Tibial nerve (tissue), 4 donors: ENCODE measurements at regions not wholly inside any gene's neighbourhood (a gene's known extent, or its start where the extent isn't known, plus 50 kb on each side); places are given as distances from the start of the nearest gene placed in this dataset.
A peak's percentile ranks its signal among the peaks of the same experiment; 100 is the strongest.

Experiments
- DNase-seq, 2 donors: peaks; one replicate each; pipeline ENCODE4 v3.0.0-alpha.2; 2019; ENCODE audit warnings: low spot score in 2 of 2
- H3K27ac ChIP-seq, 4 donors: fragments of 200-600 bp; sonication (generic) in 3 of 4; one replicate each; pipeline ENCODE4 v1.5.1; 2017 to 2019; ENCODE audit warnings: mild to moderate bottlenecking in 1 of 4
- H3K27me3 ChIP-seq, 2 donors: fragments of 200-600 bp; sonication (generic) in 1 of 2; one replicate each; pipeline versions ENCODE4 v1.5.1 to v1.6.0; 2017 to 2019
- H3K36me3 ChIP-seq, 3 donors: fragments of 200-600 bp; sonication (generic); one replicate each; pipeline ENCODE4 v1.5.1; 2018 to 2019
- H3K4me1 ChIP-seq, 4 donors: fragments of 200-600 bp; sonication (generic) in 3 of 4; one replicate each; pipeline ENCODE4 v1.5.1; 2017 to 2019
- H3K4me3 ChIP-seq, 4 donors: fragments of 200-600 bp; sonication (generic) in 3 of 4; one replicate each; pipeline ENCODE4 v1.5.1; 2017 to 2019; ENCODE audit warnings: mild to moderate bottlenecking in 1 of 4, moderate library complexity in 1 of 4
- H3K9me3 ChIP-seq, 4 donors: fragments of 200-600 bp; sonication (generic) in 3 of 4; one replicate each; pipeline ENCODE4 v1.5.1; 2017 to 2019
- EP300 ChIP-seq, 2 donors: sonication (generic); formaldehyde crosslinking; IDR thresholded peaks; one replicate each; pipeline ENCODE4 v1.6.1; 2017; ENCODE audit warnings: antibody characterized with exemption in 2 of 2, mild to moderate bottlenecking in 1 of 2
- POLR2A ChIP-seq, 2 donors: fragments of 450-650 bp; IDR thresholded peaks; one replicate each; pipeline ENCODE4 v1.6.1; 2017; ENCODE audit warnings: antibody characterized with exemption in 2 of 2, mild to moderate bottlenecking in 2 of 2, moderate library complexity in 2 of 2
- WGBS, 2 donors: methylation state at CpG; one replicate each; pipeline ENCODE4 v1.1.5; 2018; 5-methylcytosine and 5-hydroxymethylcytosine counted together
- TF ChIP-seq, protein P1 (sequence below), 5 experiments: fragments of 200-600 bp in 3 of 5; fragments of 450-650 bp in 2 of 5; sonication (generic) in 3 of 5; IDR thresholded peaks; one replicate each; pipeline ENCODE4 v1.5.1; 2016 to 2019; ENCODE audit warnings: antibody characterized with exemption in 5 of 5, mild to moderate bottlenecking in 3 of 5, moderate library complexity in 2 of 5

DNA sequence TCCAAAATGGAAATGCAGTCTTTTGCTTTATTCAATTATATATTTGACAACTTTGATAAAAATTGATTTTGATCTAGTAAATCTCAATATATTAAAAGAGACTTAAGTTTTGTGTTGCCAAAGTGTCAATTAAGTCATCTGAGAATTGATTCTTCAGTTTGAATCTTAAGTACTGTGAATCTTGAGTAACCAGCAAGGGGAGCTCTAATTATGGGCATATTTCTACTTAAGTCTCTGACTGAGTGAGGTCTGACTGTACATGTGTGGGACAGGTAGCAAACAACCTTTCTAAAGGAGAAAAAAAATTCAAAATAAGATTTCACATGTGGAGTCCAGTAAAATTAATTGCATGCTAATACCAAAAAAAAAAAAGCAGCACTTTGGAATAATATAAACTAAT is 503.7 kb upstream of the SLC8A1 start:
- TF ChIP-seq, protein P1, sequence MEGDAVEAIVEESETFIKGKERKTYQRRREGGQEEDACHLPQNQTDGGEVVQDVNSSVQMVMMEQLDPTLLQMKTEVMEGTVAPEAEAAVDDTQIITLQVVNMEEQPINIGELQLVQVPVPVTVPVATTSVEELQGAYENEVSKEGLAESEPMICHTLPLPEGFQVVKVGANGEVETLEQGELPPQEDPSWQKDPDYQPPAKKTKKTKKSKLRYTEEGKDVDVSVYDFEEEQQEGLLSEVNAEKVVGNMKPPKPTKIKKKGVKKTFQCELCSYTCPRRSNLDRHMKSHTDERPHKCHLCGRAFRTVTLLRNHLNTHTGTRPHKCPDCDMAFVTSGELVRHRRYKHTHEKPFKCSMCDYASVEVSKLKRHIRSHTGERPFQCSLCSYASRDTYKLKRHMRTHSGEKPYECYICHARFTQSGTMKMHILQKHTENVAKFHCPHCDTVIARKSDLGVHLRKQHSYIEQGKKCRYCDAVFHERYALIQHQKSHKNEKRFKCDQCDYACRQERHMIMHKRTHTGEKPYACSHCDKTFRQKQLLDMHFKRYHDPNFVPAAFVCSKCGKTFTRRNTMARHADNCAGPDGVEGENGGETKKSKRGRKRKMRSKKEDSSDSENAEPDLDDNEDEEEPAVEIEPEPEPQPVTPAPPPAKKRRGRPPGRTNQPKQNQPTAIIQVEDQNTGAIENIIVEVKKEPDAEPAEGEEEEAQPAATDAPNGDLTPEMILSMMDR (IDR thresholded peaks at IDR 0.05) = no peak
- TF ChIP-seq POLR2A (IDR thresholded peaks at IDR 0.05) = no peak
- TF ChIP-seq EP300 (IDR thresholded peaks at IDR 0.05) = no peak
- no peak for DNase-seq

DNA sequence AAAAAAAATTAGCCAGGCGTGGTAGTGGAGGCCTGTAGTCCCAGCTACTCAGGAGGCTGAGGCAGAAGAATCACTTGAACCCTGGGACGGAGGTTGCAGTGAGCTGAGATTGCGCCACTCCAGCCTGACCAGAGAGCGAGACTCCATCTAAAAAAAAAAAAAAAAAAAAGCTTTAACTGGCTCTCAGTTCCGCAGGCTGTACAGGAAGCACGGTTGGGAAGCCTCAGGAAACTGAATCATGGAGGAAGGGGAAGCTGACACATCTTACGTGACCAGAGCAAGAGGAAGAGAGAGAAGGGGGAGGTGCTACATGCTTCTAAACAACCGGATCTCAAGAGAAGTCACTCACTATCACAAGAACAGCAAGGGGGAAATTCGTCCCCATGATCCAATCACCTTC is 505.6 kb upstream of the SLC8A1 start:
- no peak overlapping the region for H3K4me3 ChIP-seq
- WGBS, 2 donors = 79 to 80% methylated on average over 9 of the region's 9 CpGs
- no peaks in the 10 kb centered on the region for H3K36me3 ChIP-seq
- no peak overlapping the region for H3K27ac ChIP-seq
- no peak for DNase-seq
- H3K27me3 ChIP-seq = no peaks in the 10 kb centered on the region
- peaks cover 0 to 10% (median 0%) of the 10 kb centered on the region in 4 donors for H3K4me1 ChIP-seq
- H3K9me3 ChIP-seq = no peaks in the 10 kb centered on the region
- TF ChIP-seq, protein P1 (IDR thresholded peaks at IDR 0.05) = no peak
- TF ChIP-seq EP300 (IDR thresholded peaks at IDR 0.05) = peak in 1 of 2 donors; percentile 6

More for the DNA sequence above, 503.7 kb upstream of the SLC8A1 start:
- Histone ChIP-seq H3K4me1 (no peaks in the 10 kb centered on the region), H3K27ac (no peak overlapping the region), H3K4me3 (no peak overlapping the region), H3K27me3 (no peaks in the 10 kb centered on the region), H3K36me3 (no peaks in the 10 kb centered on the region), H3K9me3 (no peaks in the 10 kb centered on the region)

DNA sequence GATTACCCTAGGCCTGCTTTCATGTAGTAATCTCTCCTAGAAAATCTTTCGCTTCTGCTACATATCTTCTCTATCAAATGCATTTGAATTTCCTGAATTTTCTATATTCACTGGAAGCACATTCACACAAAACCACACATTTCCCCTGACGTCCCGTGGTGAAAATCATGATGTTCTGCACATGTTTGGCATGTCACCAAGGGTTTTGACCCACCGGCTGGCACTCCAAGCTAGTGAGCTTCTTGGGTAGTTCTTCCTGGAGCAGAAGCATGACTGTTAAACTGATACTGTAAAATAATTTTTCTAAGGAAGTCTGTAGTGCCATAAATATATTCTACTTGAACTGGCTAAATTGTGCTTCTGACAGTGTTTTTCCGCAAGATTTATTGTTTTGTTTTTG is 510.1 kb upstream of the SLC8A1 start:
- H3K9me3 ChIP-seq = peaks cover 0 to 4% (median 0%) of the 10 kb centered on the region in 4 donors
- H3K27me3 ChIP-seq = no peaks in the 10 kb centered on the region
- no peak overlapping the region for H3K27ac ChIP-seq
- 34 to 36% methylated on average over 5 of the region's 5 CpGs for WGBS, 2 donors
- no peak for TF ChIP-seq EP300 (IDR thresholded peaks at IDR 0.05)
- no peak for TF ChIP-seq POLR2A (IDR thresholded peaks at IDR 0.05)
- TF ChIP-seq, protein P1 (IDR thresholded peaks at IDR 0.05) = no peak
- H3K4me3 ChIP-seq = no peak overlapping the region
- peaks cover 0 to 10% (median 0%) of the 10 kb centered on the region in 4 donors for H3K4me1 ChIP-seq
- no peaks in the 10 kb centered on the region for H3K36me3 ChIP-seq
- DNase-seq = peak in 1 of 2 donors; percentile 13

DNA sequence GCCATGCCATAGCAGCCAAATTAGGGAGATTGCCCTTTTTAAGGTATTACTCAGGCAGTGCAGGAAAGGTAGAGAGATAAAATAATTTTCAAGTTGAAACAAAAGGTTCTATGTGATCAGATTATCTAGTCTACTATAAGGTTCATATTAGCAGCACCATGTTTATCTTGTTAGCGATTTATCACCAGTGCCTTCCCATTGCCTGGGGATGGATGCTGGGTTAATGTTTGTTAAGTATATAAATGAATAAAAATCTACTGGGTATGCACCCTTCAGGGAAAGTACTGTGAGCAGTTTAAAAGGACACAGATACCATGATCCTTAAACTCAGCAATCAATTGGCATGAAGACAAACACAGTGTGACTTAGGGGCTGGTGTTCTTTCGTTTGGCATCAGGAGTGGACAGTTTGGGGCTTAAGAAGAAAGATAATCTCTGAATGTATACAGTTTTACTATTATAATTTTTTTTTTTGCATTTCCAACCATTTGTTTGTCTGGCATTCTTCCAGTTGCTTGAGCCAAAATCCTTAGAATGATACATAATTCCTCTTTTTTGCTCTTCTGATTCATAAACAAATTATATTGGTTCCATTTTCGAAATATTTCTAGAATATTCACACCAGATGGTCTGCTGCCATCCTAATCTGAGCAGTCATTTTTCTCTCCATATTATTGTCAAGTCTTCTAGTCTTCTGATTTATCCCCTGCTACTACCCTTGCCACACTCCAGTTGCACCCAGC is 512.8 kb upstream of the SLC8A1 start:
- H3K36me3 ChIP-seq = no peaks in the 10 kb centered on the region
- H3K27me3 ChIP-seq = no peaks in the 10 kb centered on the region
- no peak overlapping the region for H3K27ac ChIP-seq
- H3K9me3 ChIP-seq = peaks cover 0 to 4% (median 0%) of the 10 kb centered on the region in 4 donors
- TF ChIP-seq EP300 (IDR thresholded peaks at IDR 0.05) (no peak), POLR2A (IDR thresholded peaks at IDR 0.05) (no peak)
- TF ChIP-seq, protein P1 (IDR thresholded peaks at IDR 0.05) = no peak
- H3K4me3 ChIP-seq = no peak overlapping the region
- peaks cover 0 to 10% (median 0%) of the 10 kb centered on the region in 4 donors for H3K4me1 ChIP-seq
- DNase-seq = no peak
- 75 to 79% methylated on average over 3 of the region's 3 CpGs for WGBS, 2 donors

DNA sequence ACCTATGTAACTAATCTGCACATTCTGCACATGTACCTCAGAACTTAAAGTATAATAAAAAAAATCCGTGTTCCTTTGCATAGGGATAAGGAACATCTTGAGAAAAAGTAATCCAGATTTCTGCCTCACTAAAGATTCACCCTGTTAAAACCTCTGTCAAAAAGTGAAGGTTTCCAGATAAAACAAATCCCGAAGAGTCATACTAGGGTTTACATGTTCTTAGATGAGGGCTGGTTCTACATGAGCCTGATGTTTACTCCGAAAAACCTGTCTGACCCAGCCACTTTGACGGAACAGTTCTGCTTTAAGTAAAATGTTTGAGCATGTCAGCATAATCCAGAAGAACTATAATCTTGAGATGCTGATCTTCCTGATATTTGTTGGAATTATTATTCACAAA is 515.6 kb upstream of the SLC8A1 start:
- Histone ChIP-seq H3K36me3 (no peaks in the 10 kb centered on the region), H3K4me1 (no peaks in the 10 kb centered on the region), H3K27ac (no peak overlapping the region), H3K9me3 (peaks cover 0 to 4% (median 0%) of the 10 kb centered on the region in 4 donors), H3K4me3 (no peak overlapping the region), H3K27me3 (no peaks in the 10 kb centered on the region)
- DNase-seq = no peak
- 95 to 96% methylated on average over 4 of the region's 4 CpGs for WGBS, 2 donors
- TF ChIP-seq, protein P1 (IDR thresholded peaks at IDR 0.05) = no peak
- TF ChIP-seq POLR2A (IDR thresholded peaks at IDR 0.05) (no peak), EP300 (IDR thresholded peaks at IDR 0.05) (no peak)
